GM12878 (cell line): ENCODE measurements at regions not wholly inside any gene's neighbourhood (a gene's known extent, or its start where the extent isn't known, plus 50 kb on each side); places are given as distances from the start of the nearest gene placed in this dataset.

ENCODE experiments used
- ATAC-seq: fragments of 200-7000 bp; cut with Tn5 transposase; 3 replicates; pipeline ENCODE4 v1.9.1; 2020; ENCODE audit warnings: mild to moderate bottlenecking, moderate library complexity
- BruUV-seq: library from RNA; stranded (reverse); fragments of 400-500 nt; replicated peaks from 2 replicates; lab custom pipeline; 2021; lab: Mats Ljungman, UMichigan
- CTCF ChIA-PET: fragments of 300-600 bp; sonication (Branson Sonifier 250); formaldehyde crosslinking; extraction: SDS; loops from one replicate; lab custom pipeline; 2021; ENCODE audit warnings: inconsistent platforms; lab: Yijun Ruan, JAX
- POLR2A ChIA-PET: fragments of 350-600 bp; formaldehyde crosslinking; extraction: SDS; loops from one replicate; lab custom pipeline; 2021; ENCODE audit warnings: inconsistent platforms; lab: Charles Lee
- RAD21 ChIA-PET: fragments of 300-600 bp; sonication (Branson Sonifier 250); formaldehyde crosslinking; loops from one replicate; lab custom pipeline; 2023; ENCODE audit warnings: antibody characterized with exemption; ENCODE audit not compliant: unreplicated experiment; lab: Charles Lee
- SMC1A ChIA-PET: fragments of 300-600 bp; sonication (Branson Sonifier 250); formaldehyde crosslinking; loops from one replicate; lab custom pipeline; 2023; ENCODE audit not compliant: unreplicated experiment, uncharacterized antibody; lab: Charles Lee
- DNase-seq: peaks from one replicate; pipeline ENCODE4 v3.0.0-alpha.2; 2011; ENCODE audit warnings: low read depth, low spot score
- FAIRE-seq: peaks from 3 replicates; lab custom pipeline; 2011; peaks lifted over from hg19 to GRCh38; lab: Jason Lieb, UNC
- H2AFZ ChIP-seq: 2 replicates; pipeline ENCODE4 v1.6.0; 2011; ENCODE audit warnings: low read depth, low read length, control low read depth; ENCODE audit not compliant: control insufficient read depth
- H3K27ac ChIP-seq: 2 replicates; pipeline ENCODE4 v1.5.1; 2011; ENCODE audit warnings: control low read depth; ENCODE audit not compliant: control insufficient read depth, insufficient read depth
- H3K27me3 ChIP-seq, 2 experiments: replicated peaks in 1 of 2; 2 replicates each; pipeline versions ENCODE4 v1.6.0 to v1.6.1; 2011; ENCODE audit warnings: low read length in 1 of 2; ENCODE audit not compliant: control insufficient read depth in 2 of 2, insufficient read depth in 2 of 2
- H3K36me3 ChIP-seq, 2 experiments: 2 replicates each; pipeline ENCODE4 v1.5.1; 2011; ENCODE audit warnings: low read length in 1 of 2; ENCODE audit not compliant: control insufficient read depth in 2 of 2, insufficient read depth in 2 of 2
- H3K4me1 ChIP-seq: 2 replicates; pipeline ENCODE4 v1.6.1; 2011; ENCODE audit warnings: mild to moderate bottlenecking, low read length, moderate library complexity, mixed read lengths; ENCODE audit not compliant: control insufficient read depth, insufficient read depth
- H3K4me2 ChIP-seq: 2 replicates; pipeline ENCODE4 v1.6.0; 2011; ENCODE audit warnings: control low read depth; ENCODE audit not compliant: control insufficient read depth, insufficient read depth
- H3K4me3 ChIP-seq: fragments of 200-600 bp; sonication (generic); 2 replicates; pipeline ENCODE4 v1.5.1; 2016
- H3K79me2 ChIP-seq: 2 replicates; pipeline ENCODE4 v1.6.0; 2011; ENCODE audit warnings: low read length; ENCODE audit not compliant: control insufficient read depth, insufficient read depth
- H3K9ac ChIP-seq: 2 replicates; pipeline ENCODE4 v1.8.0; 2011; ENCODE audit warnings: low read length, control low read depth, mixed read lengths; ENCODE audit not compliant: control insufficient read depth, insufficient read depth
- H3K9me3 ChIP-seq: replicated peaks from 3 replicates; pipeline ENCODE4 v1.5.1; 2011; ENCODE audit warnings: mild to moderate bottlenecking, low read length; ENCODE audit not compliant: control insufficient read depth, insufficient read depth
- H4K20me1 ChIP-seq: 2 replicates; pipeline ENCODE4 v1.6.0; 2011; ENCODE audit not compliant: control insufficient read depth, insufficient read depth
- EGR1 ChIP-seq, 2 experiments: IDR thresholded peaks; 1 replicate in 1 of 2; 2 replicates in 1 of 2; pipeline ENCODE4 v1.6.1; 2011 to 2012; ENCODE audit warnings: low read depth in 2 of 2, low read length in 2 of 2, borderline replicate concordance in 1 of 2, mild to moderate bottlenecking in 1 of 2, moderate library complexity in 1 of 2
- HDAC2 ChIP-seq: fragments of 200-600 bp; sonication (generic); IDR thresholded peaks from 2 replicates; pipeline ENCODE4 v1.6.1; 2017
- POLR2AphosphoS2 ChIP-seq: IDR thresholded peaks from 2 replicates; pipeline ENCODE4 v1.6.1; 2011; ENCODE audit warnings: low read depth, mild to moderate bottlenecking, low read length, improper control_type of control experiment, moderate library complexity
- REST ChIP-seq: IDR thresholded peaks from 2 replicates; pipeline ENCODE4 v1.6.1; 2012; ENCODE audit warnings: mild to moderate bottlenecking, low read depth, low read length
- in situ Hi-C: fragments of 300-500 bp; cut with MboI; formaldehyde crosslinking; loops from 9 replicates; pipeline ENCODE4 v1.14.3; 2018; ENCODE audit warnings: mixed read lengths
- intact Hi-C: fragments of 100-400 bp; cut with micrococcal nuclease; formaldehyde crosslinking; loops from one replicate; pipeline ENCODE4 v1.14.2; 2022; ENCODE audit not compliant: unreplicated experiment

GRCh38 chr3:166446291-166446690 is 609.1 kb upstream of the BCHE start:
- Histone ChIP-seq H2AFZ (no peak overlapping the region), H3K9ac (no peak overlapping the region)
- no peak for ATAC-seq

More at GRCh38 chr3:166446291-166446690, 609.1 kb upstream of the BCHE start:
- H4K20me1 ChIP-seq, result no peaks in the 10 kb centered on the region
- no peaks in the 10 kb centered on the region for H3K79me2 ChIP-seq
- POLR2A ChIA-PET, result no interaction called here
- no TSS peak for BruUV-seq
- intact Hi-C loops, result no loop called here
- no peaks in the 10 kb centered on the region for H3K36me3 ChIP-seq
- H3K4me3 ChIP-seq, result no peak overlapping the region
- H3K27ac ChIP-seq, result no peak overlapping the region
- no peaks in the 10 kb centered on the region; the same call in 2 of the 3 replicates for H3K9me3 ChIP-seq
- SMC1A ChIA-PET, result no interaction called here
- DNase-seq, result no peak
- RAD21 ChIA-PET, result no interaction called here
- TF ChIP-seq HDAC2 (no peak), REST (no peak), EGR1 (IDR thresholded peaks at IDR 0.05; ENCODE audit: borderline replicate concordance in 1 of 2, low read depth in 2 of 2, low read length in 2 of 2) (no peak), POLR2AphosphoS2 (no peak)
- TF ChIP-seq, all 136 proteins: peak for 0
- in situ Hi-C loops, result no loop called here
- no peak for FAIRE-seq
- CTCF ChIA-PET, result interaction anchor here (0.6 kb wide), 1 partner anchor 278 kb away, joined by 3 read pairs; no protein-coding TSS in a partner anchor
- no peak overlapping the region for H3K4me2 ChIP-seq
- H3K27me3 ChIP-seq, result no peaks in the 10 kb centered on the region
- H3K4me1 ChIP-seq, result no peaks in the 10 kb centered on the region
